Right hindlimb (tissue), 1 donor: ENCODE measurements at regions not wholly inside any gene's neighbourhood (a gene's known extent, or its start where the extent isn't known, plus 50 kb on each side); places are given as distances from the start of the nearest gene placed in this dataset.

Experiments
- DNase-seq: peaks from one replicate; pipeline ENCODE4 v3.0.0-alpha.2; 2018

DNA sequence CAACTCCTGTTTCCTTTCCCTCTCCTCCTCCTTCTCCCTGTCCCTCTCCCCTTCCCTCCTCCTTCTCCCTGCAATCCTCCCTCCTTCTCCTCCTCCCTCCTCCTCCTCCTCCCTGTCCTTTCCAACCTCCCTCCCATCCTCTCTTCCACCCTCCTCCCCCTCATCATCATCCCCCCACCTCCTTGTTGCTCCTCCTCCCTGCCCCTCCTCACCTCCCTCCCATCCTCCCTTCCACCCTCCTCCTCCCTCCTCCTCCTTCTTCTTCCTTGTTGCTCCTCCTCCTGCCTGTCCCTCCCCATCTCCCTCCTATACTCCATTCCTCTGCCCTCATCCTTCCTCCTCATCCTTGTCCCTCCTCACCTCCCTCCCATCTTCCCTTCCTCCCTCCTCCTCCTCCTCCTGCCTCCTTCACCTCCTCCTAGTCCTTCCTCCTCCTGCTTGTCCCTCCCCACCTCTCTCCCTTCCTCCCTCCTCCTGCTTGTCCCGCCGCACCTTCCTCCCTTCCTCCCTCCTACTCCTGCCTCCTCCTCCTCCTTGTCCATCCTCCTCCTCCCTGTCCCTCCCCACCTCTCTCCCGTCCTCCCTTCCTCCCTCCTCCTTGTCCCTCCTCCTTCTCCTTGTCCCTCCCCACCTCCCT, 222.5 kb downstream of the IRF8 start:
- peak; percentile 2 for DNase-seq

DNA sequence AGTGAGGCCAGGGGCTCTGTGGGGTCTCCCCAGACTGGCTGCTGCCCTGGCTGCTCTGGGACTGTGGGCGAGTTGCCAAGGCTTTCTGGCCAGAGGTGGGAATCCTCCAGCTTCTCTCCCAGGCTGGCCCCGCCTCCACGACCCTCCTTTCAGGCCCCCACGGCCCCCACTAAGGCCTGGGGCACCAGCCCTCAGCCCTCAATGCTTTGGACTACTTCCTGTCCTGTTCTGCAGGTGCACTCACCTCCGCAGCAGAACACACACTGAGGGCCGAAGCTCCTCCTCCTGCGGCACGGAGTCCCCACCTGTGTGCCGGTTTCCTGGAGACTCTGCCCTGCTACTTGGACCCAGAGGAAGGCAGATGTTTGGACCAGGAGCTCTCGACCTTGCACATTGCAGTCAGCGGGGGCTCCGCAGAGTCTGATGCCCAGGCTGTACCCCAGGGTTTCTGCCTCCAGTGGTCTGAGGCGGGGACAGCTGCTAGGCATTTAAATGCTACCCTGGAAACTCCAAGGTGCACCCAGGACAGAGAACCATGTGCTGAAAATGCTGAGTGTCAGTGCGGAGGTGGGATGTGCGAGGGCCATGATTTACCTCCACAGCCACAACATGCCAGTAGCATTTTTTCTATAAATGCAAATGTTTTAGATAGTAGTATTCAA, 223.8 kb downstream of the IRF8 start:
- DNase-seq = peak; percentile 10

DNA sequence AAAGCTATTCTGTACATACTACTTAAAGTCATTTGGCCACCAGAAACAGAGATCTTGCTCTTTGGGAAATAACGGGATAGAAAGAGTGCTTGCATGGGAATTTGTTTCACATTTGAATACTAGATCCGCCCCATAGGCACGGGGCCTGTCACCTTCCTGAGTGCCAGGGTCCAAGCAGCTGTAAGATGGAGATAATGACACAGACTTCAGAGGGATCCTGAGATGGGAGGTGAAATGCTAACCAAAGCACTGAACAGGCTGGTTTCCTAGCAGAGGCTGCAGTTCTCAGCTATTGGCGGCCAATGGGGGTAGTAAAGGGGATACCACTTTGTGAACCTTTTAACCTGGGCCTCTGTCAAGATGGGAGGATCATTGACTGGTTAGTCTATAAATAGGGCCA, 225.4 kb downstream of the IRF8 start:
- peak; percentile 1 for DNase-seq

DNA sequence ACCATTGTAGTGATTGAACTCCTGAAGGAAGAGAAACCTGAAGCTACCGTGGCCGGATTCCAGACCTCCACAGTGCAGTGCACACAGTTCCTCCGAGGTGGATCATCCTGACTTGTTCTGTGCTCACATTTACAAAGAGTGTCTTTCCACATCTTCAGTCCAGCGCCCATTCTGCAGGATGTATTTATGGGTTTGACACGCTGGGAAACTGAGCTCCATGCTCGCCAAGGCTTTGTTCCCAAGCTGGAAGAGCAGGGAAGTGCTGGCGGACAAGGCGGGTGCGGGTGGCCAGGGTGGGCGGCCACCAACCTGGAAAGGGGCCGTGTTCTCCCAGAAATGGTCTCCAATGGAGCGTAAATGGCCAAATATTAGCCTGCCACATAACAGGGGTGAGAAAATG, 227.9 kb downstream of the IRF8 start:
- peak; percentile 7 for DNase-seq

DNA sequence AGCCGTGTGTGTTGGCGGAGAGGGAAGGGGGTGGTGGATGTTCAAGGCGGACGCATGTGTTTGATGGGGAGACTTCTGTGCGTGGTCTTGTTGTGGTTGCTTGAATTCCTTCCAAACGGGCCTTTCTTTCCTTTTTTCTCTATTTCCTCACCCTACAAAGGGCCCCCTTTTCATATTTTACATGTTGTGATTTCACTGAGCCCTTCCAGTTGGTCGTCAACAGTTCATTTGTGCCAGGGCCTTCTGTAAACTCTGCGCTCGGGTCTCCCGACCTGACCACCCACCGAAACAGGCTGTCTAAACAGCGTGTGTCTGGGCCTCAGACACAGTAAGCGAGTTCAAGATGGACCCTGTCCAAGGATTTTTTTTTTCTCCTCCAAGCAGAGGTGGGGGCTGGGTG, 228.4 kb downstream of the IRF8 start:
- no peak for DNase-seq

DNA sequence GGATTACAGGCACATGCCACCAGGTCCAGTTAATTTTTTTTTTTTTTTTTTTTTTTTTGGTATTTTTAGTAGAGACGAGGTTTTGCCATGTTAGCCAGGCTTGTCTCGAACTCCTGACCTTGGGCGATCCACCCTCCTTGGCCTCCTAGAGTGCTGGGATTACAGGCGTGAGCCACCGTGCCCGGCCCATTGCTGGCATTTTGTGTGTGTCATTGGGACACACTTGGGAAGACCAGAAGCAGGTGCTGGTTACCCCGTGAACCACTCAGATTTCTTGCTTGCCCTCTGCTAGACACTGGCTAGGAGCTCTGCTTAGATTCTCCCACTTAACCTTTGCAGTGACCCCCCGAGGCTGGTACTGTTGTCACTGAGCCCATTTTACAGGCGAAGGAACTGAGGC, 229.3 kb downstream of the IRF8 start:
- peak; percentile 7 for DNase-seq

DNA sequence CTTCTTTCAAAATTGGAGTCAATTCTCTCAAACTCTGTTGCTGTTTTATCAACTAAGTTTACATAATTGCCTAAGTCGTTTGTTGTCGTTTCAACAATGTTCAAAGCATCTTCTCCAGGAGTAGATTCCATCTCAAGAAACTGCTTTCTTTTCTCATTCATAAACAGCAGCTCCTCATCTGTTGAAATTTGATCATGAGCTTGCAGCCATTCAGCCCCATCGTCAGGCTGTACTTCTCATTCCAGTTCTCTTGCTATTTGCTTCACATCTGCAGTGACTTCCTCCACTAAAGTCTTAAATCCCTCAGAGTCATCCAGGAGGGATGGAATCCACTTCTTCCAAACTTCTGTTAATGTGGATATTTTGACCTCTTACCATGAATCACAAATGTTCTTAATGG, 230.6 kb downstream of the IRF8 start:
- DNase-seq = peak; percentile 4

DNA sequence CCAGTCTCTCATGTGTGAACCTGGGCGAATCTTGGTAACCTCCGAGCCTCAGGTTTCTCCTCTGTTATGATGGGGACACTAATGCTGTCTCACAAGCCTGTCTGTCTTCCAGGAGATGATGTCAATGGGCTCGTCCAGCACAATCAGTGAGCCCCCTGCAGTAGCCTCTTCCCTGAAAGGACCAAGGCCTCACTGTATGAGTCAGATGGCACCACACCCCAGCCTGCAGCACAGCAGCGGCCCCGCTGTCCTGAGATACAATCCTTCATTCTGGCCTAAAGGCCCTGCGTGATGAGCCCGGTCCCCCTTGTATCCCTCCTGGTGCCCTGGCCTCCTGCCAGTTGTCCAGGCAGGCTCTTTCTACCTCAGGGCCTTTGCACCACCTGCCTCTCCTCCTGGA, 234.4 kb downstream of the IRF8 start:
- DNase-seq = no peak

DNA sequence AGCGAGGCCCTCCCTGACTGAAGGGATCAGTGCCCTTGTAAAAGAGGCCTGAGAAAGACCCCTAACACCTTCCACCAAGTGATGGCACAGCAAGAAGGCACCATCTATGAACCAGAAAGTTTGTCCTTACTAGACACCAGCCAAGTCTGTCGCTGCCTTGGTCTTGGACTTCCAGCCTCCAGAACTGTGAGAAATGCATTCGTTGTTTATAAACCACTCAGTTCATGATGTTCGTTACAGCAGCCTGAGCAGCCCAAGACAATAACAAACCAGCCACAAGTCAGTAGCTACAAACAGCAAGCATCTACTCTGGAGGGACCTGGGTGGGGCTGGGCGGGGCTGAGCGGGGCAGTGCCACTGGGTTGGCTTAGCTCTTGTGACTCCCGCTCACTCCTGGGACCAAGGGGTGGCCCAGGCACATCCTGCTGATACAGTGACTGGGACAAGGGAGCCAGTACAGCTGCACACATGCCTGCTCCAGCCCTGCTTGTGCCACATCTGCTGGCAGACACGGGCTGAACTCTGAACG, 234.9 kb downstream of the IRF8 start:
- DNase-seq = no peak

DNA sequence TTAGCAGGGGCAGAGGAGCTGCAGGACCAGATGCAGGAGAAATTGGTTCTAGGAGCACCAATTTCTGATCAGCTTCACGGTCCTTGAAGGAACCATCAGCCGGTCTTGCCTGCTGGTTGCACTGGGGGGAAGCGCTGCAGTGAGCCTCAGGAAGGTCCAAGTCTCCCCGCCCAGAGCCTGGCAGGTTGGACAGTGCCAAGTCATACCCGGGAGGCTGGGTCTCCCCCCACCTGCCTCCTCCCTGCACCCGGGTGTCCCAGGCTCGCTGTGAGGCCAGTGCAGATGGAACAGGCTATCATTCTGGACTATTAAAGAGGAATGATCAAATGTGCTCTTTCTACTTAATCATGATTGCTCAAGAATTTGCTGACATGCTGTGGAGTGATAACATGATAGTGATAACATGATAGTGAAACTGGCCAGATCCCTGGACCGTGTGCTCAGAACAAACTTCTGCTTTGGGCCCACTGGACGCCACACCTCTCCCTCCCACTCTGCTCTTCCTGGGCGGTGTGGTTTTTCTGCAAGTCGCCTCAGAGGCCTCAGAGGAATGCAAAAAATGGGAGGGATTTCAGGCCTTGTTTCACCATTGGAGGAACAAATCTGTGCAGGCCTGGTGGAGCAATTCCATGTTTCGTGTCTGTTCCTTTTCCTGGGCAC, 236.0 kb downstream of the IRF8 start:
- DNase-seq = no peak

DNA sequence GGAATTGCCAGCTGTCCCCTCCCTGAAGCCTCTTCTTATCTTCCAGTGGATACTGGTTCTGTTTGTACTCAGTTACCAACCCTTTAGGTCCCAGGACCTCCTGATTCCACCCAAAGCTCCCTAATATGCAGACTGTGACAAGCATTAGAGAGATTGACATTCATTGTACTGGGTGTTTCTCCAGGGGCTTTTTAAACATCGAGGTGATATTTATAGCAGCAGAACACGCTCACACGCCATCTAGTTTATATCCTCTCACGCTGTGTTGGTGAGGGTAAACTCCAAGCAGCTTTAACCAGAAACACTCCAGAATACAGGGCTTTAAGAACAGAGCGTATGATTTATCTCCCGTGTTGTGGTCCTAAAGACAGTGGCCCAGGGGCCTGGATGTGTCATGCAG, 238.4 kb downstream of the IRF8 start:
- no peak for DNase-seq

DNA sequence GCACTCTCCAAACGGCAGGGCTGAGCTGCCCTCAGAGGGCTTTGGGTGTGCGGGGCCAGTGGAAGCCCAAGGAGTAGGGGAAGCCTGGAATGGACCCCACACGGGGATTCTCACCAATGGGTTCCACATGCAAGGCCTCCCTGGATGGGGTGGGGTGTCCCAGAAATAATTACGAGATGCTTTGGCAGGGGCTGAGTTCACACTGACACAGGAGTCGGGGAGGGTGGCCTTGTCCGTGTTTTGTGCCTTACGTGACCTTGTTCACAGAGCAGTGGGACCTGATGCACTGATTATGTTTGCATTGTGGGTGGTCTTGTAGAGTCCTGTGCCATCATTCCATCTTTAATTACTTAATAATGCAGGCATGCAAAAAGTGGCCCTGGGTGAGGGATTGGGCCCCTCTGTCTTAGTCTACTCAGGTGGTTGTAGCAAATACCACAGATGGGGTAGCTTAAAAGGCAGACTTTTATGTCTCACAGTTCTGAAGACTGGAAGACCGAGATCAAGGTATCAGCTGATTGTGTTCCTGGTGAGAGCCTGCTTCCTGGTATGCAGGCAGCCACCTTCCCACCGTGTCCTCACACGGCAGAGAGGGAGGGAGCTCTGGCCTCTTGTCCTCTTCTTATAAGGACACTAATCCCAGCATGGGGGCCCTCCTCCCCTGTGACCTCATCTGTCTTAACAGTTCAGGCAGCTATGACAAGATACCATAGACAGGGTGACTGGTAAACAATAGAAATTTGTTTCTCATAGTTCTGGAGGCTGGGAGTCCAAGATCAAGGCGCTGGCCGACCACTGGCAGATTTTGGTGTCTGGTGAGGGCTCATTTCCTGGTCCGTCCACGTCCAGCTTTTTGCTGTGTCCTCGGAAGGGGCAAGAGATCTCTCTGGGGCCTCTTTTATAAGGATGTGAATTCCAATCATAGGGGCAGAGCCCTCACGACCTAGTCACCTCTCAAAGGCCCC, 239.4 kb downstream of the IRF8 start:
- DNase-seq = no peak

DNA sequence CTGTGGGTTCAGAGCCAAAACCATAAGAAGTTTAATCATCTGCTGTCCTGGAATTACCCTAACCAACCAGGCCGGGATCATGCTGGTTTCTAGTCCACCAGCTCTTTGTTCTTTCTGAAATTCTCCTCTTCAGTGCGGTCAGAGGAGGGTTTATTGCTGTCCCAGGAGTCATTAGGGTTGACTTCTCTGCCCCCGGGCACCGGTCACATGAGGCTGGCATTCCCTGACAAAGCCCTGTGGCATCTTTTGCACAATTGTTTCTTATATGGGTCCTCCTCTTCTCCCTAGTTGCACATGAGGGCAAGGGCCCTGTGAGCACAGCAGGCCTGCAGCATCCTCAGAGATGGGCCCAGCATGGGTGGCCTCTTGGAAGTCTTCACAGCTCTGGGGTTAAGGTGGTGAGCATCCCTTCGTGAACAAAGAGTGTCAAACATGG, 243.9 kb downstream of the IRF8 start:
- no peak for DNase-seq

DNA sequence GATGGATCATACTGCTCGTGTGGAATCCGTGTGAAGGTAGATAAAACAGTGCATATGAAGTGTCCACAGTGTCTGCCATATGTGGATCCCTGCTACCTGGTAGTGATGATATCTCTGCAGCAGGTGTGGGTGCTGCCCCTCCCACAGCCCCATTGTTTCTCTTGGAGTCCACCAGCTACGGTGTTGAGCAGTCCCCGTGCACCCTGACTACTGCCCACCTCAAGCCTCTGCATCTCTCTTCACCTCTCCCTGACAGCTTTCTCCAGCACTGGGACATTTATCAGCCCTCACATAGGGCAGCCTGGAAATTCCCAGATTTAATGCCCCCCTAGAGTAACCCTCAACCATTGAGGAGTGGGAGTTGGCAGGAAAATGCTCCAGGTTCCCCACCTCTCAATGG, 244.7 kb downstream of the IRF8 start:
- no peak for DNase-seq

DNA sequence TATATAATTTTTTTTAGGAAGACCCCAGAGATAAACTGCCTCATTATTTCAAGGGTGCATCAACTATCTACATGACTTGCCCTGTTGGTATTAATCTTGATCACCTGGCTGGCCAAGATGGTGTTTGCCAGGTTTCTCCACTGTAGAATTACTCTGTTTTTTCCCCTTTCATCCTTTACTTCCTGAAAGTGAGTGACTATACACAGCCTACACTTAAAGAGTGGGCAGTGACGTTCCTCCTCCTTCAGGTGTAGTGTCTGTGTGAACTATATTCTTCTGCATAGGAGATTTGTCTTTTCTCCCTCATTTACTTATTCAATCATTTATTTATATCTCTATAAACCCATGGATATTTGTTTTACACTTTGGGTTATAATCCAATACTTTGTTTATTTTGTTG, 246.7 kb downstream of the IRF8 start:
- no peak for DNase-seq

DNA sequence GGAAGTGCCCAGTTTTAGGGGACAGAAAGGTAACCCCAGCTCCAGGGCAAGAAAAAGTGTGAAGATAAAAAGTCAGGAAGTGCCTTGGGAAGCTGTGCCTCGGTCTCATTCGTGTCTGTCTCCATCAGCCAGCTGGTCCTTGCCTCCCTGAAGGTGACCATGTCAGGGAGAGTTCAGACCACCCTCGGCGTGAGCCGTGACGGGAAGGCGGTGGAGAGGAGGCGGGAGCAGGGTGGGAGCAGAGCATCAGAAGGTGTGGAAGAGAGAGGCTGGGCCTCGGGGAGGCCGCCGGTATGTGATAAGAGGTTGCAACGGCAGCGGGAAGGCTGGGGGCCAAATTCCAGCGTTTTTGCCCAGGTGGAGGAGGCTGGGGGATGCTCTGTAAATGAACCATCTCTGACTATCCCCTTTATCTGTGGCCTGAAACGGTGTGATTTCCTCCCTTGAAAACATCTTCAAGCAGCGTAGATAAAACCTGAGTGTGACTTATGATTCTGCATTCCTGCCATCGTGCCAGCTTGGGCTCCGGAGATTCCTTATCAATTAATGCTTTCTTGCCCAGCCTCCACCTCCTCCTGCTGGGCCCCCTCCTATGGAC, 251.8 kb downstream of the IRF8 start:
- no peak for DNase-seq

DNA sequence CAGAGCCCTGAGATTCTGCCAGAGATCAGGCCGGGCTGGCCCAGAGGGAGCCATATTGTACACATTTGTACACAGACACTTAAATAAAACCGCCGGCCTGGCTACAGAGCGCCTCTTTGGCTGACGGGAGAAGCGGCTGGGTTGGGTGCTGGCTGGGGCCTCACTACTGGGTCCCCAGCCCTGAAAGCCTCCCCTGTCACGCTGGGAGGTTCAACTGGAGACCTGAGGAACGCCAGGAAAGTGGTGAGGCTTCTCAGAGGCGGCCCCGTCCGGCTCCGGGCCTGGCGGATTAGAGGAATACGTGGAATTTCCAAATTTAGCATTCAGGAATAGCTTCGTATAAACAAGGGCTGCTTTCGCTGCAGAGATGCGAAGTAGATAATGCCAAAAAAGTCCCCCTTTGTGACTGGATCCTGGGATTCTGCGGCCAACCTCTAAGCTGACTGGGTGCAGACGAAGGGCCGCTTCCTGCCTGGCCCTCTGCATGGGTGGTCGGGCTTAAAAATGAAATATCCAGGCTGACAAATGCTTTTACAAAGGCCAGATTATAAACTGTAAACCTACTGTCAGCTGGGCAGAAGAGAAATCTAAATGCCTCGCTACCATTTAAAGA, 252.4 kb downstream of the IRF8 start:
- peak; percentile 56 for DNase-seq

DNA sequence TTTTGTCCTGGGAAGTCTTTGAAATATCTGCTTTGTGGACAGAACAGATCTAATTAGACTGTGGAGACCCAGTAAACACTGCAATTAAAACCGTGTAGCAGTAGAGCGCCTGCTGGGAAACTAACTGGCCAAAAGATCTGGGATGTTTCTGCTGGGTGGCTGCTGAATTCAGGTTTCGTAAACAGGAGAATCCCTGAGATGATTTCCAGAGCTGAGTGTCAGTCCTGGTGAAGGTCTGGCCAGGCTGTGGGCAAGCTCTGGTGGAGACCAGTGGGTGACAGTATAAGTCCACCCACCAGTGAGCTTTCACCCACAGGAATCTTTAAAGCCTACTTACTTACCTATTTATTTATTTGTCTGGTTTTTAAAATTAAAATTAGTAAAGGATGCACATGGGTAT, 257.2 kb downstream of the IRF8 start:
- DNase-seq = no peak

DNA sequence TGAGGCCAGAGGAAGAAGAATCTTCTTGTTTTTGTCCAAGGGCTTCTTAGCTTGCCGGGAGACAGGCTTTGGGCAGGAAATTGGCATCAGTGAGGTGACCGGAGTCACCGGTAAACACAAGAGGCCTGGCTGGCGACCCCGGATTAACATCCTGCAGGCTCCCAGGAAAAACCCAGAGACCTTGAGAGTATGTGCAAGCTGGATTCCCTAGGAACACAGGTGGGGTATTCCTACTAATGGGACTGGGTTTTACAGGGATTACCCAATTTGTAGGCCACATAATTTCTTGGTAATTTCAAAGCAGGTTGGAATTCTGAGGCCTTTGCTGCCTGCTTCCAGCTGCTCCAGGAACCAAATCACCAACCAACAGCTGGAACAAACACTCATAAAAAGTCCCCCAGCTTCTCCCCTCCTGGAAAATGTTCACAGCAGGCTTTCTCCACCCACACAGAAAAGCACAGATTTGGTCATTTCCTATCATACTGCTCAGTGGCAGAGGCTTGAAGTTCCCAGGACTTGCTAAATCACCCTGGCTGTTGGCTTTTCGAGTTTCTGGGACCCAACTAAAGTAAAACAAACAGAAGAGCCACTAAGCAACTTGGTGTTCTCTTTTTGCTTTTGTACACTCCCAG, 258.8 kb downstream of the IRF8 start:
- DNase-seq = no peak

DNA sequence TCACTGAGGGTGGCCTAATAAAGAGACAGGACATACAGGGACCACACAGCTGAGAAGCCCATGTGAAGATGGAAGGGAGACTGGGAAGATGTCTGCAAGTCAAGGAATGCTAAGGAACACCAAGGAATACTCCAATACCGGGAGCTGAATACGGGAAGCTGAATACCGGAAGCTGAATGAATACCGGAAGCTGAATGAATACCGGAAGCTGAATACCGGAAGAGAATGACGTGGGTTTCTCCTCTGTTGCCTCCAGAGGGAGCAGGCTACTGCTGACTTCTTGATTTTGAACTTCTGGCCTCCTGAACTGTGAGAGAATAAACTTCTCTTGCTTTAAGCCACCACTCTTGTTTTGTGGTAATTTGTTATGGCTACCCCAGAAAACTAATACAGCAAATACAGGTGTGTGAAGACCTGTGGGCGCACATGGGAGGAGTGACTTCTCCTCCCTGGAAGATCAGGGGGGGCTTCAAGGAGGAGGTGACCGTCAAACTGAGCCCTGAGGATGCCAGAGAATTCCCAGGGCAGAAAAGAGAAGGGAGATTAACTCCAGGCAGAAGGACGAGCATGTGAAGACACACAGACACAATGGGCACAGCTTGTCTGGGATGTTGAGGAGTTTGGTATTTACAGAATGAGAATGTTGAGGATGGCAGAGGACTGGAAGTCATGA, 259.9 kb downstream of the IRF8 start:
- no peak for DNase-seq

DNA sequence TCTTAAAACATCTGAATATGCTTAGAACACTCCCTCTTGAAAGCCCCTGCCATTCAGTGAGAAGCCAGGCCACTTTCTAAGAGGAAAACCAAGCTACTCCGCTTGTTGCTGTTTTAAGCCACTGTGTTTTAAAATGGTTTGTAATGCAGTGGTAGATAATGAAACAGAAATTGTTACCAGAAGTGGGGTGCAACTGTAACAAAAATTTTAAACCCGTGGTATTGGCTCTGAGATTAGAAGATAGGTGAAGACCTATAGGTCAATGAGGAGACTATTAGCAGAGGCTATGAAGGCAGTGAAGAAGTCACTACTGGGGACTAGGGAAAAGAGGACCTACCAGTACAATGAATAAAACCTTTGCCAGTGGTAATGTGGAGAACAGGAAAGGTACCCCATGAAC, 266.5 kb downstream of the IRF8 start:
- no peak for DNase-seq
